Omental fat pad (tissue), 3 donors: ENCODE measurements at regions not wholly inside any gene's neighbourhood (a gene's known extent, or its start where the extent isn't known, plus 50 kb on each side); places are given as distances from the start of the nearest gene placed in this dataset.

Experiments
- ATAC-seq: fragments of 150-250 bp; one replicate; pipeline ENCODE4 v1.9.1; 2016; ENCODE audit warnings: mild to moderate bottlenecking, moderate library complexity; ENCODE audit not compliant: low FRiP score
- DNase-seq: peaks from one replicate; pipeline ENCODE4 v3.0.0-alpha.2; 2019; ENCODE audit warnings: low spot score
- TF ChIP-seq, protein P1 (sequence below), 3 donors: fragments of 450-650 bp; IDR thresholded peaks; one replicate each; pipeline ENCODE4 v1.5.1; 2016 to 2017; ENCODE audit warnings: antibody characterized with exemption in 3 of 3, mild to moderate bottlenecking in 3 of 3, moderate library complexity in 2 of 3

DNA sequence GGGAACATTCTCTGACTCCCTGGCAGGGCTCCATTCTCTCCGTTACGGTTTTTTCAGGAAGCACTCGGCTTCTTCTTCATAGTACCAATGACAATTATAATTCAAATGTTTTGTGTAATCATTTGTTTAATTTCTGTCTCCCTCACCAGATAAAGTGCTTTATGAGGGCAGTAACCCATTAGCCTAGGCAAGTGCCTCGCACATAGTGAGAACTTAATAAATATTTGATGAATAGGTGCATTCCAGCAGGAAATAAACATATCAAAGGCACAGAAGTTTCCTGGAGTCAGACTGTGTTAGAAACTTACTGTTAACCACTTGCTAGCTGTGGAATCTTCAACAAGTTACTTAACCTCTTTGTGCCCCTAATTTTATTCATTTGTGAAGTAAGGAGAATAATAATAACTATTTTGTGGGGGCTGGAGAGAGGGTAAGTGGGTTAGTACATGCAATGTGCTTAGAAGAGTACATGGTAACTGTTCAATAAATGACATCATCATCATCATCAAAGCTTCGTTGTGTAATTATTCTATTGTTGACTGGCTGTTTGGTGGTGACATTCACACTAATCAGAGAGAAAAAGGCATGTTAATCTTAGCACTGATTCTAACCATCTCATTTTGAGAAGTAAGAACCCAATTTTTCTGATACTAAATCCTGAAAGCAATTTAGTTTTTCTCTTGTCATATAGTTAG lies 352.3 kb downstream of the INSIG2 start:
- ATAC-seq (no peak), DNase-seq (no peak)
- TF ChIP-seq, protein P1, sequence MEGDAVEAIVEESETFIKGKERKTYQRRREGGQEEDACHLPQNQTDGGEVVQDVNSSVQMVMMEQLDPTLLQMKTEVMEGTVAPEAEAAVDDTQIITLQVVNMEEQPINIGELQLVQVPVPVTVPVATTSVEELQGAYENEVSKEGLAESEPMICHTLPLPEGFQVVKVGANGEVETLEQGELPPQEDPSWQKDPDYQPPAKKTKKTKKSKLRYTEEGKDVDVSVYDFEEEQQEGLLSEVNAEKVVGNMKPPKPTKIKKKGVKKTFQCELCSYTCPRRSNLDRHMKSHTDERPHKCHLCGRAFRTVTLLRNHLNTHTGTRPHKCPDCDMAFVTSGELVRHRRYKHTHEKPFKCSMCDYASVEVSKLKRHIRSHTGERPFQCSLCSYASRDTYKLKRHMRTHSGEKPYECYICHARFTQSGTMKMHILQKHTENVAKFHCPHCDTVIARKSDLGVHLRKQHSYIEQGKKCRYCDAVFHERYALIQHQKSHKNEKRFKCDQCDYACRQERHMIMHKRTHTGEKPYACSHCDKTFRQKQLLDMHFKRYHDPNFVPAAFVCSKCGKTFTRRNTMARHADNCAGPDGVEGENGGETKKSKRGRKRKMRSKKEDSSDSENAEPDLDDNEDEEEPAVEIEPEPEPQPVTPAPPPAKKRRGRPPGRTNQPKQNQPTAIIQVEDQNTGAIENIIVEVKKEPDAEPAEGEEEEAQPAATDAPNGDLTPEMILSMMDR (IDR thresholded peaks at IDR 0.05) = no peak

DNA sequence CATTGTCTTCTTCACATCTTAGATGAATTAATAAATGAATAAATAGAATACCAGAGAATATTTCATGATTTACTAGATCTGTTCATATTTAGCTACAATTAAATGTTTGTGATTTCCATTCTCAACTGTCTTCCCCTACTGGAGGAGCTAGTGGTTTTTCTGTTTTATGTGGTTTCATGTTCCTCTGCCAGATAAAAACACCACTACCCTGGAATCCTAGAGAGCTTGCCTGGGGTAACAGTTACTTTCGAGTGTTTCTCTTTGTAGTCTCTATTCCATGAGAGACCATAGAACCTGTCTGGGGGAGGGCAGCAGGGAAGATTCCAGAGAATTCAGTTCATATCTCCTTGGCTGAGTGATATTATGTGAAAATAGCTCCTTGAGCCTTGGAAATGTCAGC lies 349.2 kb downstream of the INSIG2 start:
- TF ChIP-seq, protein P1 (IDR thresholded peaks at IDR 0.05) = no peak
- ATAC-seq (no peak), DNase-seq (no peak)

DNA sequence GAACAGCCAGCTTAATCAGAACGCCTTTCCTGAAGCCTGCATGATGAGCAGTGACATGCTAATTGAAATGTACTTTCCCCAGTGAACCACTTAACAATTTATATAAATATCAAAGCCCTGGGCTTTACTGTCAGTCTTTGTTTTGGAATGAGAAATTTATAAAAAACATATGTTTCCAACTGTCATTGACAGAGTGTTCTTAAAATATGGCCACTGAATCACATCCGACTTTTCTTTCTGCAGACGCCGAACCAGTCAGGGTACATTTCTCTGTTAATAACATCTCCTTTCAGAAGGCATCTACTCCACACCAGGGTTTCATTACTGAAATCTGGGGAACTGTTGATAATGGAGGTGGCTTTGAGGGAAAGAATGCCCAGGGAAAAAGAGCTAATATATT lies 343.7 kb downstream of the INSIG2 start:
- DNase-seq = no peak
- no peak for ATAC-seq
- TF ChIP-seq, protein P1 (IDR thresholded peaks at IDR 0.05) = no peak

DNA sequence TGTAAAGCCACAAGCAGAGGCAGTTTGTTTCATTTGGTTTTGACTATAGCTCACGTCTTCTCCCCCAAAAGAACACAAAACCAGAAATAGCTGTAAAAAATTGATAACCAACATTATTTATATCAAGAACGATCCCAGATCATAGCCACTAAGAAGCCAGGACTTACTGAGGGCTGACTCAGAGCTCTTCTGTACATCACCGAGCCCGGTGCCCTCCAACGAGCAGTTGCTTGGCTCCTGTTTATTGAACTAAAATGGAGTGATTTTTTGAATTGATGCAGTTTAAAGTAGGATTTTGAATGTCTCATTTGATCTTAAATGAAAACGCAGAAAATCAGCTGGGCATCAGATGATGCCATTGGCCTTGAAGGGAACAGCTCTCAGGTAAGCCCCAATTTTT lies 343.3 kb downstream of the INSIG2 start:
- TF ChIP-seq, protein P1 (IDR thresholded peaks at IDR 0.05) = no peak
- ATAC-seq (no peak), DNase-seq (no peak)

DNA sequence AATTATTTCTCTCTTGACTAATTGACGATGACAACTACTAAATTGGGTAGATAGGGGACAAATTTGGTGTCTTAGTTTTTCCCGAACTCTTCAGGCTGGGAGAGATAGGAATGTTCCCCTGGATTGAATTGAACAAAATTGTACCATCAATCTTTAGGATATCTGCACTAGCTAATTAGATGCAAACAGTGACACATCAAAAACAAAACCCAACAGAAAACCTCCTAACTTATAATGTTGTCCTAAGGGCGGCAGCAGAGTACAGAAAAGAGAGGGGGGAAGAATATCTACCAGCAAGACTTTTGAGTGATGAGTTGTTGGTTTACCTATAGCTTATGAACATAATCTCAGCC lies 342.9 kb downstream of the INSIG2 start:
- no peak for ATAC-seq
- TF ChIP-seq, protein P1 (IDR thresholded peaks at IDR 0.05) = no peak
- DNase-seq = no peak

DNA sequence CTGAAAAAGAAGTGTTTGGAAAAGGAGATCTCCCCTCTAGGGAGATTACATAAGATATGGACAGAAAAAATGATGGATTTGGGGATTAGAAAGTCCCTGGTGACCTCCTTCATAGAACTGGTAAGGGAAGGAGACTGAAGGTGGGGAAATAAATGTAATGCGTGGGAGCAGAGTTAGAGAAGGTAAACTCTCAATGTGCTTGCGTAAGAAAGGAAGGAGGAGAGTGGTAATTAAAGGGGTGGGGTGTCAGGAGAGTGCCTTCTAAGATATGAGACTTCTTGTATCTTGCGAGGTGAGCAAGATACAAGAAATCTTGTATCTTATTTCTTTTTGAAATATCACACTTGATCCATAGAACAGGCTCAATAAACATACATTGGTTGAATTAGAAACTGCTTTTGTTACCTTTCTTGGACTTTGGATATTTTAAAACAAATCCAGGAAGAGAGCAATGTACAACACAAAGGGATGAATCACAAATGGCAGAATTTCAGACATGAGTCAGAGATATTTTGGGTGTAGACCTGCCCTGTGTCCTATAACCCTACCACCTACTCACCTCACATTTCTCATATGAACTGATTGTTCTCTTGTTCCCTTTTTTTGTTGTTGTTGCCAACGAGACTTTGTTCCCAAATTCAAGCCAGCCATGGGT lies 342.4 kb downstream of the INSIG2 start:
- TF ChIP-seq, protein P1 (IDR thresholded peaks at IDR 0.05) = no peak
- no peak for DNase-seq
- ATAC-seq = no peak

DNA sequence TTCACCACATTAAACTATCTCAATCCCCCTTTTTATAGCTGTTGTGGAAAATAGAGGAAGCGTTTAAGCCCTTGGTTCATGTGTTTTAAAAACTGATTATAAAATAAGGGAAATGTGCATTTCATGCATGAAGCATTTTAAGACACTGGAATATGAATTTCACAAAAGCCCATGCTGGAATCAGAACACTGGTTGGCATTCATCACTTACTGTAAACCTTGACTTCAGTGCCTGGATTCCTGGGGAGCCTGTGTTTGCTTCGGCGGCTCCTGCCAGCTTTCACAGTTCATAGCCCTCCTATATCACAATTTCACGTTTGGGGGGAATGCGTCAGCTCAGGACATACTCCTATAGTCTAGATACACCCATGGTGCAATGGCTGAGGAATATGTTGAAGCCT lies 336.9 kb downstream of the INSIG2 start:
- DNase-seq = no peak
- TF ChIP-seq, protein P1 (IDR thresholded peaks at IDR 0.05) = no peak
- ATAC-seq = no peak
